Astrocyte (in vitro differentiated cells and primary cell): ENCODE measurements at regions not wholly inside any gene's neighbourhood (a gene's known extent, or its start where the extent isn't known, plus 50 kb on each side); places are given as distances from the start of the nearest gene placed in this dataset.

Source experiments
- EZH2 ChIP-seq: IDR thresholded peaks from 2 replicates; pipeline ENCODE4 v1.6.1; 2012; ENCODE audit warnings: mild to moderate bottlenecking, low read length, inconsistent platforms; ENCODE audit not compliant: insufficient read depth
- TF ChIP-seq, protein P1 (sequence below): IDR thresholded peaks from 2 replicates; pipeline ENCODE4 v1.5.1; 2011; ENCODE audit warnings: low read depth, mild to moderate bottlenecking, inconsistent platforms, low read length, moderate library complexity; ENCODE audit not compliant: insufficient read depth

- TF ChIP-seq, protein P1, sequence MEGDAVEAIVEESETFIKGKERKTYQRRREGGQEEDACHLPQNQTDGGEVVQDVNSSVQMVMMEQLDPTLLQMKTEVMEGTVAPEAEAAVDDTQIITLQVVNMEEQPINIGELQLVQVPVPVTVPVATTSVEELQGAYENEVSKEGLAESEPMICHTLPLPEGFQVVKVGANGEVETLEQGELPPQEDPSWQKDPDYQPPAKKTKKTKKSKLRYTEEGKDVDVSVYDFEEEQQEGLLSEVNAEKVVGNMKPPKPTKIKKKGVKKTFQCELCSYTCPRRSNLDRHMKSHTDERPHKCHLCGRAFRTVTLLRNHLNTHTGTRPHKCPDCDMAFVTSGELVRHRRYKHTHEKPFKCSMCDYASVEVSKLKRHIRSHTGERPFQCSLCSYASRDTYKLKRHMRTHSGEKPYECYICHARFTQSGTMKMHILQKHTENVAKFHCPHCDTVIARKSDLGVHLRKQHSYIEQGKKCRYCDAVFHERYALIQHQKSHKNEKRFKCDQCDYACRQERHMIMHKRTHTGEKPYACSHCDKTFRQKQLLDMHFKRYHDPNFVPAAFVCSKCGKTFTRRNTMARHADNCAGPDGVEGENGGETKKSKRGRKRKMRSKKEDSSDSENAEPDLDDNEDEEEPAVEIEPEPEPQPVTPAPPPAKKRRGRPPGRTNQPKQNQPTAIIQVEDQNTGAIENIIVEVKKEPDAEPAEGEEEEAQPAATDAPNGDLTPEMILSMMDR, result no peak
- TF ChIP-seq EZH2, result no peak
Observed at GRCh38 chr17:56648321-56648720, 54.8 kb downstream of the NOG start.
